B cell (primary cell): ENCODE measurements at regions not wholly inside any gene's neighbourhood (a gene's known extent, or its start where the extent isn't known, plus 50 kb on each side); places are given as distances from the start of the nearest gene placed in this dataset.

Source experiments
- ATAC-seq: fragments of 200-7000 bp; cut with Tn5 transposase; one replicate; pipeline ENCODE4 v1.10.0; 2021; ENCODE audit warnings: low read depth, mild to moderate bottlenecking, moderate number of reproducible peaks, moderate library complexity
- CTCF ChIA-PET: fragments of 350-600 bp; sonication (Branson Sonifier 250); formaldehyde crosslinking; loops from one replicate; lab custom pipeline; 2021; ENCODE audit warnings: antibody characterized with exemption, inconsistent platforms; lab: Charles Lee
- POLR2A ChIA-PET: fragments of 350-600 bp; sonication (Branson Sonifier 250); formaldehyde crosslinking; loops from one replicate; lab custom pipeline; 2021; ENCODE audit warnings: antibody characterized with exemption; lab: Charles Lee
- DNase-seq: peaks from one replicate; pipeline ENCODE4 v3.0.0; 2013
- H2AFZ ChIP-seq: 2 replicates; pipeline ENCODE4 v1.6.1; 2012; ENCODE audit warnings: mild to moderate bottlenecking, low read depth, low read length; ENCODE audit not compliant: insufficient read depth, poor library complexity, severe bottlenecking
- H3K27ac ChIP-seq, 2 donors: 1 replicate in 1 of 2; 2 replicates in 1 of 2; pipeline ENCODE4 v1.5.1; 2012 to 2013; ENCODE audit warnings: low read length in 2 of 2, mild to moderate bottlenecking in 2 of 2, moderate library complexity in 1 of 2
- H3K27me3 ChIP-seq, 4 experiments: fragments of 200-600 bp in 1 of 4; sonication (generic) in 1 of 4; replicated peaks in 1 of 4; 1 replicate in 2 of 4; 2 replicates in 2 of 4; pipeline versions ENCODE4 v1.6.1 to v1.7.0; 2013 to 2016; ENCODE audit warnings: low read length in 3 of 4, mild to moderate bottlenecking in 2 of 4, mixed read lengths in 1 of 4, moderate library complexity in 1 of 4; ENCODE audit not compliant: insufficient read depth in 4 of 4, control insufficient read depth in 3 of 4; ENCODE audit errors: control extremely low read depth in 1 of 4
- H3K36me3 ChIP-seq, 2 experiments: replicated peaks in 1 of 2; 1 replicate in 1 of 2; 2 replicates in 1 of 2; pipeline versions ENCODE4 v1.6.1 to v1.7.1; 2013; ENCODE audit warnings: low read length in 1 of 2; ENCODE audit not compliant: insufficient read depth in 2 of 2, control insufficient read depth in 1 of 2; ENCODE audit errors: control extremely low read depth in 1 of 2, extremely low read depth in 1 of 2
- H3K4me1 ChIP-seq, 2 donors: fragments of 200-600 bp in 1 of 2; sonication (generic) in 1 of 2; 1 replicate in 1 of 2; 2 replicates in 1 of 2; pipeline versions ENCODE4 v1.5.1 to v1.6.1; 2013 to 2017; ENCODE audit warnings: low read length in 2 of 2; ENCODE audit not compliant: control insufficient read depth in 2 of 2, insufficient read depth in 2 of 2
- H3K4me2 ChIP-seq: replicated peaks from 2 replicates; pipeline ENCODE3; 2012; ENCODE audit warnings: mild to moderate bottlenecking, low read depth, low read length; ENCODE audit not compliant: poor library complexity, severe bottlenecking
- H3K4me3 ChIP-seq, 5 experiments: fragments of 200-600 bp in 1 of 5; sonication (generic) in 1 of 5; 1 replicate in 3 of 5; 2 replicates in 2 of 5; pipeline versions ENCODE4 v1.5.1 to v1.7.0; 2011 to 2016; ENCODE audit warnings: low read length in 4 of 5, mild to moderate bottlenecking in 4 of 5, low read depth in 2 of 5, control low read depth in 1 of 5, moderate library complexity in 1 of 5; ENCODE audit not compliant: insufficient read depth in 1 of 5; ENCODE audit errors: control extremely low read depth in 1 of 5, extremely low read depth in 1 of 5
- H3K79me2 ChIP-seq: fragments of 200-600 bp; sonication (generic); one replicate; pipeline ENCODE4 v1.6.0; 2016; ENCODE audit warnings: low read length; ENCODE audit not compliant: control insufficient read depth, insufficient read depth
- H3K9ac ChIP-seq: fragments of 200-600 bp; sonication (generic); 2 replicates; pipeline ENCODE4 v1.6.1; 2017; ENCODE audit warnings: mild to moderate bottlenecking, low read length, moderate library complexity
- H3K9me3 ChIP-seq, 3 donors: one replicate each; pipeline versions ENCODE4 v1.6.1 to v1.7.1; 2013; ENCODE audit warnings: low read length in 2 of 3; ENCODE audit not compliant: control insufficient read depth in 2 of 3, insufficient read depth in 1 of 3; ENCODE audit errors: control extremely low read depth in 1 of 3
- H4K20me1 ChIP-seq: 2 replicates; pipeline ENCODE4 v1.6.0; 2012; ENCODE audit warnings: mild to moderate bottlenecking, low read length; ENCODE audit not compliant: insufficient read depth, control insufficient read depth, poor library complexity, severe bottlenecking
- H3K27ac Mint-ChIP-seq: one replicate; pipeline ENCODE4 v1.8.0; 2021; ENCODE audit warnings: mixed read lengths
- H3K27me3 Mint-ChIP-seq: one replicate; pipeline ENCODE4 v1.8.0; 2021; ENCODE audit warnings: mixed read lengths
- H3K4me1 Mint-ChIP-seq: one replicate; pipeline ENCODE4 v1.8.0; 2021; ENCODE audit warnings: mixed read lengths
- H3K4me3 Mint-ChIP-seq: one replicate; pipeline ENCODE4 v1.8.0; 2021; ENCODE audit warnings: mixed read lengths
- H3K9me3 Mint-ChIP-seq: one replicate; pipeline ENCODE4 v1.8.0; 2022; ENCODE audit warnings: mixed read lengths; ENCODE audit not compliant: insufficient read depth
- CTCF ChIP-seq: fragments of 200-600 bp; IDR thresholded peaks from one replicate; pipeline ENCODE4 v1.8.0; 2022; ENCODE audit warnings: antibody characterized with exemption, mild to moderate bottlenecking
- EZH2 ChIP-seq: IDR thresholded peaks from 2 replicates; pipeline ENCODE4 v1.6.1; 2012; ENCODE audit warnings: borderline replicate concordance, low read depth, mild to moderate bottlenecking, moderate library complexity, low read length; ENCODE audit not compliant: insufficient read depth, poor library complexity, severe bottlenecking
- WGBS: methylation state at CpG from one replicate; pipeline ENCODE4 v1.1.5; 2013; ENCODE audit warnings: missing lambda C conversion rate; ENCODE audit not compliant: insufficient coverage; 5-methylcytosine and 5-hydroxymethylcytosine counted together
- intact Hi-C: fragments of 100-400 bp; cut with micrococcal nuclease; formaldehyde crosslinking; loops from one replicate; pipeline ENCODE4 v1.10.0; 2022

- no peaks in the 10 kb centered on the region for H3K36me3 ChIP-seq
- POLR2A ChIA-PET, result no interaction called here
- no peaks in the 10 kb centered on the region for H3K27me3 Mint-ChIP-seq
- peaks cover 18% of the 10 kb centered on the region for H3K4me1 Mint-ChIP-seq
- no peak overlapping the region for H3K9ac ChIP-seq
- 96% methylated on average over 9 of the region's 9 CpGs for WGBS
- ATAC-seq (no peak), DNase-seq (no peak)
- H3K9me3 Mint-ChIP-seq, result peaks cover 3% of the 10 kb centered on the region
- H3K27me3 ChIP-seq, result no peaks in the 10 kb centered on the region
- H2AFZ ChIP-seq, result no peak overlapping the region
- CTCF ChIA-PET, result no interaction called here
- TF ChIP-seq EZH2 (no peak), CTCF (no peak)
- intact Hi-C loops, result no loop called here
- no peaks in the 10 kb centered on the region for H3K79me2 ChIP-seq
- no peaks in the 10 kb centered on the region for H3K9me3 ChIP-seq
- H3K27ac ChIP-seq, result no peak overlapping the region
- no peaks in the 10 kb centered on the region for H4K20me1 ChIP-seq
- H3K27ac Mint-ChIP-seq, result no peak overlapping the region
- no peak overlapping the region for H3K4me3 Mint-ChIP-seq
- no peak overlapping the region for H3K4me3 ChIP-seq
- peaks cover 21 to 25% of the 10 kb centered on the region in 2 donors for H3K4me1 ChIP-seq
- no peak overlapping the region for H3K4me2 ChIP-seq
These were observed 193.9 kb upstream of the HS6ST1 start for GRCh38 chr2:128512379-128513115.

DNA sequence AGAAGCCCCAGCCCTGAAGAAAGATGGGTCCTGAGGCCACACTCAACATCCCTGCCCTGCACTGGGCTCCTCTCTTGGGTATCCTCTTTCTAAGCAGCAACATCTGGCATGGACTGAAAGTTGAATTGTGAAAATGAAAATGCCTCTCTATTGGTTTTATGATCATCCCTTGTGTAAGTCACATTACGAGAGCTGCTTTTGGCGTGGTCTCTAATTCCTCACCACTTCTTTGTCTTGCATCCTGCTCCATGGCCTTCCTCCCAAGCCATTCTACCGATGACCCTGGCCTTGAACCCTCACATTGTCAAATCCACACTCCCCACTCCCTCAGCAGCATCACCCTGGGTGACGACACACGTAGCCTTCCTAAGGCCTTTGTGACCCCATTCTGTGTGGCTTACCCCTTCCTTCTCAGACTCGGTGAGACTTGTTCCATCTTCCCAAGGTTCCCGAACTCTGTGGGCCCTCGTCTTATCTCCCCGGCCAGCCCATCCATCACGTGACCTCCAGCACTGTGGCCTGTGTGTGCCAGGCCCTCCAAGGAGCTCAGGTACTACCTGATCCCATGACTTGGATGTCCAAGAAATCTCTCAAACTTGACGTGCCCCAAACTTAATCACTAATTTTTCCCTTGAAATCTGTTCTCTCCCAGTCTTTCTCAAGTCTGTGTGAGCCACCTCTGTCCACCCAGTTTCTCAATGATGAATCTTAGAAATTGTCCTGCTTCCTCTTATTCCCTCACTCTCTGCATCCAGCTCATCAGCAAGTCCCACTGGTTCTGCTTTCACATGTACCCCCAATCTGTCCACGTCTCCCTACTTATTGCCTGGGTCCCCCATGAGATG, 194.7 kb upstream of the HS6ST1 start:
- ATAC-seq, result no peak
- CTCF ChIA-PET, result no interaction called here
- 92% methylated on average over 11 of the region's 12 CpGs for WGBS

More for the DNA sequence above, 194.7 kb upstream of the HS6ST1 start:
- H3K9ac ChIP-seq, result no peak overlapping the region
- POLR2A ChIA-PET, result no interaction called here
- no peaks in the 10 kb centered on the region for H3K36me3 ChIP-seq
- no peak overlapping the region for H3K27ac ChIP-seq
- H3K9me3 ChIP-seq, result no peaks in the 10 kb centered on the region
- Mint-ChIP-seq H3K4me3 (peak overlapping the region; percentile 48), H3K27ac (peak overlapping the region; percentile 50), H3K9me3 (peaks cover 3% of the 10 kb centered on the region), H3K4me1 (peaks cover 18% of the 10 kb centered on the region), H3K27me3 (no peaks in the 10 kb centered on the region)
- peak overlapping the region; percentile 63 for H3K4me2 ChIP-seq
- H3K27me3 ChIP-seq, result no peaks in the 10 kb centered on the region
- H2AFZ ChIP-seq, result no peak overlapping the region
- TF ChIP-seq CTCF (no peak), EZH2 (no peak)
- intact Hi-C loops, result no loop called here
- peak overlapping the region in 1 of 5 experiments; percentile 16 for H3K4me3 ChIP-seq
- H3K79me2 ChIP-seq, result no peaks in the 10 kb centered on the region
- H3K4me1 ChIP-seq, result peaks cover 21 to 25% of the 10 kb centered on the region in 2 donors
- no peak for DNase-seq
- no peaks in the 10 kb centered on the region for H4K20me1 ChIP-seq
